ENCODE measurements at regions not wholly inside any gene's neighbourhood (a gene's known extent, or its start where the extent isn't known, plus 50 kb on each side); places are given as distances from the start of the nearest gene placed in this dataset.

DNA sequence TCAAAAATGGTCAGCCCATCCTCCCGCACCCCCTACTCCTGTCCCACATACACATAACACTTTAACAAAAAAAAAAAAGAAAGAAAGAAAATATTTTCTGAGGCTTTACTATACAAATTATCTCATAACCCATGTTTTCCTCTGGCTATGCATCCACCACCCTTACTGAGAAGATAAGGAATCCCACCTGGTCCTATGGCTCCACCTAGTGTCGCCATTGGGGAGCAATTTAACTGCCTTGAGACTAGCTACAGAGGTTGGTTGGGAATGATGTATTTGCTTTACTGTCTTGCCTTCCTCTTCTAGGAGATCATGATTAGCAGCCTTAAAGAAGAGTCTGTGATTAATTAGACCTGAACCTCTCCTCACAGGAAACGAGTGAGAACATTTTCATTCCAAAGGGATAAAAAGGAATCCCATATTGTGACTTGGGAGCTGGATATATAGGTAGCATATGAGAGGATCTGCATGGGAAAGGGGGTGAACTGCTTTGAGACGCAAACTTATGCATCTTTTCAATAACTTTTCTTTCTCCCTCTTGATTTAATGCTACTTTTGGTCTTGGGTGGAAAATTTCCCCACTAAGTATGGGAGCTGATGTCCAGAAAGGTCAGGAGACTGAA is 77.7 kb upstream of the SELENOP start:
- Histone ChIP-seq H3K9me3 (no peaks in the 10 kb centered on the region), H3K36me3 (no peaks in the 10 kb centered on the region), H3K4me3 (no peak overlapping the region), H3K27me3 (no peaks in the 10 kb centered on the region), H3K27ac (peak overlapping the region in 1 of 3 donors; percentile 29), H3K4me1 (peaks cover 0 to 31% (median 4%) of the 10 kb centered on the region in 4 donors)
- DNase-seq (peak; percentile 68 to 83 (median 70)), ATAC-seq (peak; percentile 92 to 96 (median 93))
- WGBS (ENCODE audit: insufficient coverage, low coverage, low lambda C conversion rate, missing lambda C conversion rate) = 10% methylated on average over 4 of the region's 4 CpGs
- intact Hi-C loops (cut with DNase I) = loop anchor here in 1 of 2 donors (10.0 kb wide), 1 partner anchor 85 kb away; no protein-coding TSS in a partner anchor
- TF ChIP-seq POLR2A (IDR thresholded peaks at IDR 0.05) = no peak
- TF ChIP-seq, protein P1, sequence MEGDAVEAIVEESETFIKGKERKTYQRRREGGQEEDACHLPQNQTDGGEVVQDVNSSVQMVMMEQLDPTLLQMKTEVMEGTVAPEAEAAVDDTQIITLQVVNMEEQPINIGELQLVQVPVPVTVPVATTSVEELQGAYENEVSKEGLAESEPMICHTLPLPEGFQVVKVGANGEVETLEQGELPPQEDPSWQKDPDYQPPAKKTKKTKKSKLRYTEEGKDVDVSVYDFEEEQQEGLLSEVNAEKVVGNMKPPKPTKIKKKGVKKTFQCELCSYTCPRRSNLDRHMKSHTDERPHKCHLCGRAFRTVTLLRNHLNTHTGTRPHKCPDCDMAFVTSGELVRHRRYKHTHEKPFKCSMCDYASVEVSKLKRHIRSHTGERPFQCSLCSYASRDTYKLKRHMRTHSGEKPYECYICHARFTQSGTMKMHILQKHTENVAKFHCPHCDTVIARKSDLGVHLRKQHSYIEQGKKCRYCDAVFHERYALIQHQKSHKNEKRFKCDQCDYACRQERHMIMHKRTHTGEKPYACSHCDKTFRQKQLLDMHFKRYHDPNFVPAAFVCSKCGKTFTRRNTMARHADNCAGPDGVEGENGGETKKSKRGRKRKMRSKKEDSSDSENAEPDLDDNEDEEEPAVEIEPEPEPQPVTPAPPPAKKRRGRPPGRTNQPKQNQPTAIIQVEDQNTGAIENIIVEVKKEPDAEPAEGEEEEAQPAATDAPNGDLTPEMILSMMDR (IDR thresholded peaks at IDR 0.05) = peak; percentile 91 to 93 (median 93)

GRCh38 chr5:42888771-42889170 is 77.1 kb upstream of the SELENOP start:
- ATAC-seq = peak; percentile 54 to 77 (median 70)
- DNase-seq = peak; percentile 42 to 72 (median 70)
- H3K27me3 ChIP-seq = no peaks in the 10 kb centered on the region
- peaks cover 0 to 31% (median 4%) of the 10 kb centered on the region in 4 donors for H3K4me1 ChIP-seq
- intact Hi-C loops (cut with DNase I) = loop anchor here in 1 of 2 donors (10.0 kb wide), 1 partner anchor 84 kb away; no protein-coding TSS in a partner anchor
- H3K9me3 ChIP-seq = no peaks in the 10 kb centered on the region
- H3K27ac ChIP-seq = peak overlapping the region in 1 of 3 donors; percentile 29
- H3K36me3 ChIP-seq = no peaks in the 10 kb centered on the region
- 29% methylated on average over 5 of the region's 7 CpGs for WGBS (ENCODE audit: insufficient coverage, low coverage, low lambda C conversion rate, missing lambda C conversion rate)
- H3K4me3 ChIP-seq = no peak overlapping the region
- TF ChIP-seq, protein P1 (IDR thresholded peaks at IDR 0.05) = no peak
- TF ChIP-seq POLR2A (IDR thresholded peaks at IDR 0.05) = no peak

DNA sequence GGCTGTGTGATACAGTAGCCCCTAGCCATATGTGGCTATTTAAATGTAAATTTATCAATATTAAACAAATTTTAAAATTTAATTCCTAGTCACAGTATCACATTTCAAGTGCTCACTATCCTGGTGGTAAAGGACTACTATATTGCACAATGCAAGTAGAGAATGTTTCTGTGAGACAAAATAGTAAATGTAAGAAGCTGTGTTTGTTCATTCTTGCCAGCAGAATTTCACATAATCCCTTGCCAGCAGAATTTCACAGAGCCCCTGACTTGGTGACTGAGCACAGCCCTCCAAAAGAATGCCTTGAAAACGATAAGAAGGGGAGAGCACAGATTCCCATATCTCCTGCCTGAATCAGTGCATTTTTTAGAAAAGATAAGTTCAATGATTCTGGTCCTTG is 75.9 kb upstream of the SELENOP start:
- no peaks in the 10 kb centered on the region for H3K36me3 ChIP-seq
- no peaks in the 10 kb centered on the region for H3K27me3 ChIP-seq
- 0% methylated on average over 1 of the region's 1 CpG for WGBS (ENCODE audit: insufficient coverage, low coverage, low lambda C conversion rate, missing lambda C conversion rate)
- H3K4me1 ChIP-seq = peaks cover 0 to 31% (median 4%) of the 10 kb centered on the region in 4 donors
- H3K9me3 ChIP-seq = no peaks in the 10 kb centered on the region
- TF ChIP-seq, protein P1 (IDR thresholded peaks at IDR 0.05) = no peak
- no peak for TF ChIP-seq POLR2A (IDR thresholded peaks at IDR 0.05)
- H3K27ac ChIP-seq = peak overlapping the region in 1 of 3 donors; percentile 30
- DNase-seq (no peak), ATAC-seq (peak in 1 of 4 donors; percentile 8)
- no peak overlapping the region for H3K4me3 ChIP-seq
- intact Hi-C loops (cut with DNase I) = loop anchor here in 1 of 2 donors (10.0 kb wide), 1 partner anchor 83 kb away; no protein-coding TSS in a partner anchor

GRCh38 chr5:42887097-42887496 is 75.4 kb upstream of the SELENOP start:
- DNase-seq = no peak
- peak overlapping the region in 1 of 3 donors; percentile 30 for H3K27ac ChIP-seq
- no peak overlapping the region for H3K4me3 ChIP-seq
- H3K9me3 ChIP-seq = no peaks in the 10 kb centered on the region
- ATAC-seq = peak; percentile 40 to 61 (median 47)
- no peaks in the 10 kb centered on the region for H3K36me3 ChIP-seq
- H3K27me3 ChIP-seq = no peaks in the 10 kb centered on the region
- H3K4me1 ChIP-seq = peaks cover 0 to 31% (median 4%) of the 10 kb centered on the region in 4 donors
- 59% methylated on average over 6 of the region's 6 CpGs for WGBS (ENCODE audit: insufficient coverage, low coverage, low lambda C conversion rate, missing lambda C conversion rate)
- intact Hi-C loops (cut with DNase I) = loop anchor here in 1 of 2 donors (10.0 kb wide), 1 partner anchor 82 kb away; no protein-coding TSS in a partner anchor
- TF ChIP-seq POLR2A (IDR thresholded peaks at IDR 0.05) = no peak
- TF ChIP-seq, protein P1 (IDR thresholded peaks at IDR 0.05) = no peak

All from right lobe of liver (tissue), 6 donors.